ENCODE measurements at regions not wholly inside any gene's neighbourhood (a gene's known extent, or its start where the extent isn't known, plus 50 kb on each side); places are given as distances from the start of the nearest gene placed in this dataset.

- H3K9me3 ChIP-seq (ENCODE audit: low read length) = no peaks in the 10 kb centered on the region
- ChIA-PET CTCF (ENCODE audit: low intra/inter-chr PET ratio, low total read pairs) (no interaction called here), POLR2A (no interaction called here)
- BruUV-seq (replicated peaks) = no TSS peak
- no peak overlapping the region for H3K4me2 ChIP-seq (ENCODE audit: low read depth, low read length)
- no peaks in the 10 kb centered on the region for H3K79me2 ChIP-seq (ENCODE audit: insufficient read depth, low read length)
- no peak overlapping the region for H2AFZ ChIP-seq (ENCODE audit: low read length)
- H3K4me1 ChIP-seq (ENCODE audit: insufficient read depth, low read length) = peaks cover 6% of the 10 kb centered on the region; the same call in 1 of the 2 replicates
- 6% methylated on average over 2 of the region's 2 CpGs for WGBS (ENCODE audit: low lambda C conversion rate)
- H4K20me1 ChIP-seq (ENCODE audit: insufficient read depth, low read length) = no peaks in the 10 kb centered on the region
- DNase-seq (ENCODE audit: low spot score) (no peak), ATAC-seq (no peak), FAIRE-seq (no peak)
- H3K27me3 ChIP-seq (ENCODE audit: control insufficient read depth in 1 of 2, insufficient read depth in 2 of 2, low read length in 2 of 2) = no peaks in the 10 kb centered on the region
- in situ Hi-C loops (cut with HindIII; ENCODE audit: extremely low pct_ligation_motif_present, low pct_unique_long_range_greater_than_20kb) = no loop called here
- no peak overlapping the region for H3K9ac ChIP-seq (ENCODE audit: insufficient read depth, low read depth, low read length)
- no peak overlapping the region for H3K27ac ChIP-seq (ENCODE audit: extremely low read length, insufficient read depth, low read length)
- intact Hi-C loops (cut with micrococcal nuclease; ENCODE audit: unreplicated experiment) = no loop called here
- H3K36me3 ChIP-seq (replicated peaks in 1 of 2; ENCODE audit: control insufficient read depth in 1 of 2, insufficient read depth in 2 of 2, low read length in 2 of 2) = no peaks in the 10 kb centered on the region
- H3K4me3 ChIP-seq (replicated peaks in 1 of 3; ENCODE audit: insufficient read depth in 1 of 3, low read depth in 2 of 3, low read length in 3 of 3) = no peak overlapping the region
- TF ChIP-seq RFXANK (CRISPR knock-in tag; IDR thresholded peaks at IDR 0.05) (no peak), HMGXB4 (CRISPR knock-in tag; IDR thresholded peaks at IDR 0.05; ENCODE audit: borderline replicate concordance in 1 of 2, low read depth in 1 of 2) (no peak), ARID2 (CRISPR knock-in tag; IDR thresholded peaks at IDR 0.05; ENCODE audit: borderline replicate concordance) (no peak), ATF2 (CRISPR knock-in tag; IDR thresholded peaks at IDR 0.05) (no peak), THAP7 (CRISPR knock-in tag; IDR thresholded peaks at IDR 0.05) (no peak), DNMT1 (CRISPR knock-in tag; IDR thresholded peaks at IDR 0.05) (no peak), ZNF598 (CRISPR knock-in tag; IDR thresholded peaks at IDR 0.05; ENCODE audit: borderline replicate concordance) (no peak), ZNF629 (CRISPR knock-in tag; conservative IDR thresholded peaks at IDR 0.05) (no peak), ZFP82 (CRISPR knock-in tag; IDR thresholded peaks at IDR 0.05; ENCODE audit: borderline replicate concordance) (no peak), SNRNP70 (IDR thresholded peaks at IDR 0.05; ENCODE audit: low read depth, low read length) (no peak), HNF1B (CRISPR knock-in tag; IDR thresholded peaks at IDR 0.05) (no peak), CREB1 (IDR thresholded peaks at IDR 0.05) (no peak), CREB1 (CRISPR knock-in tag; IDR thresholded peaks at IDR 0.05) (no peak), RNF2 (conservative IDR thresholded peaks at IDR 0.05; ENCODE audit: low read depth) (no peak), JUN (CRISPR knock-in tag; IDR thresholded peaks at IDR 0.05) (no peak), MYC (CRISPR knock-in tag; IDR thresholded peaks at IDR 0.05; ENCODE audit: borderline replicate concordance) (no peak), HNRNPK (IDR thresholded peaks at IDR 0.05; ENCODE audit: low read depth, low read length, poor library complexity, severe bottlenecking) (no peak), BCLAF1 (IDR thresholded peaks at IDR 0.05) (no peak), PPARG (CRISPR knock-in tag; conservative IDR thresholded peaks at IDR 0.05) (no peak)
Observed at GRCh38 chrX:45980726-45981125, 564.5 kb downstream of the ZNF674 start.
